Stomach (tissue), 8 donors: ENCODE measurements at regions not wholly inside any gene's neighbourhood (a gene's known extent, or its start where the extent isn't known, plus 50 kb on each side); places are given as distances from the start of the nearest gene placed in this dataset.

ENCODE experiments used
- DNase-seq, 2 donors: peaks; one replicate each; pipeline versions ENCODE4 v3.0.0 to v3.0.0-alpha.2; 2013 to 2019
- H3K27ac ChIP-seq, 5 donors: fragments of 200-600 bp in 4 of 5; sonication (generic) in 4 of 5; one replicate each; pipeline ENCODE4 v1.5.1; 2013 to 2019; ENCODE audit warnings: mild to moderate bottlenecking in 1 of 5, moderate library complexity in 1 of 5
- H3K27me3 ChIP-seq, 3 donors: fragments of 200-600 bp; sonication (generic); one replicate each; pipeline ENCODE4 v1.5.1; 2017 to 2019; ENCODE audit warnings: mixed run types in 1 of 3
- H3K36me3 ChIP-seq, 4 donors: fragments of 200-600 bp; sonication (generic); 1 replicate in 3 of 4; 2 replicates in 1 of 4; pipeline ENCODE4 v1.5.1; 2016 to 2019
- H3K4me1 ChIP-seq, 4 donors: fragments of 200-600 bp; sonication (generic); one replicate each; pipeline ENCODE4 v1.5.1; 2016 to 2019
- H3K4me3 ChIP-seq, 4 donors: fragments of 200-600 bp; sonication (generic) in 3 of 4; one replicate each; pipeline ENCODE4 v1.5.1; 2016 to 2019; ENCODE audit warnings: mild to moderate bottlenecking in 1 of 4
- H3K9me3 ChIP-seq, 4 donors: fragments of 200-600 bp; sonication (generic); one replicate each; pipeline ENCODE4 v1.5.1; 2016 to 2019
- CTCF ChIP-seq, 7 experiments: fragments of 450-650 bp in 4 of 7; fragments of 200-600 bp in 3 of 7; sonication (generic) in 3 of 7; IDR thresholded peaks; one replicate each; pipeline ENCODE4 v1.5.1; 2016 to 2019; ENCODE audit warnings: antibody characterized with exemption in 7 of 7, control low read depth in 2 of 7, mild to moderate bottlenecking in 1 of 7
- EP300 ChIP-seq: sonication (generic); formaldehyde crosslinking; IDR thresholded peaks from one replicate; pipeline ENCODE4 v1.6.1; 2017; ENCODE audit warnings: antibody characterized with exemption
- POLR2A ChIP-seq, 4 donors: fragments of 450-650 bp; IDR thresholded peaks; one replicate each; pipeline ENCODE4 v1.6.1; 2016; ENCODE audit warnings: antibody characterized with exemption in 4 of 4, control low read depth in 2 of 4, mild to moderate bottlenecking in 1 of 4, moderate library complexity in 1 of 4
- POLR2AphosphoS5 ChIP-seq, 3 donors: sonication (generic); formaldehyde crosslinking; IDR thresholded peaks; one replicate each; pipeline ENCODE4 v1.6.1; 2016; ENCODE audit warnings: antibody characterized with exemption in 3 of 3
- WGBS, 5 donors: extraction: QIAGEN DNeasy Blood & Tissue Kit in 3 of 5; methylation state at CpG; one replicate each; pipeline versions ENCODE4 v1.1.5 to v1.1.7; 2013 to 2018; 5-methylcytosine and 5-hydroxymethylcytosine counted together
- intact Hi-C: fragments of 100-400 bp; cut with DNase I; formaldehyde crosslinking; loops from one replicate; pipeline ENCODE4 v1.15.1; 2023; ENCODE audit warnings: low total_unique reads
- donor health status: healthy with polysubstance abuse.
- donor health status: Bipolar disorder and iron deficiency.
- donor health status: healthy.

DNA sequence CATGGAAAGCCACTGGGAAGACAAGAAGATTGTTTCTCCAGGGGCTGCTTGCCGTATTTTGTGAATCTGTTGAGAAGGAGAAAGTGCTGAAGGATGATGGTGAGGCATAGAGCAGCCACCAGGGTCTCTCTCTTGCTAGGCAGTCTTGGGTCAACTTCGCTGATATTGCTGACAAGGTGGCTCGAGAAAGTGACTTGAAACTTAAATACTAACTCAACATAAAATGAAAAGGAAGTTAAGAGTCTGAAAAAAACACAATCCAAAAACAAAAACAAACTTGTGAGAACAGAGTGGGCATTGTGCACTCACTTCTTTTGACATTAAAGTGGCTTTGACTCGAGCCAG lies 90.1 kb downstream of the CHST2 start:
- WGBS, 5 donors, result 53 to 68% (median 56%) methylated on average over 4 of the region's 4 CpGs
- intact Hi-C loops, result no loop called here
- Histone ChIP-seq H3K9me3 (peaks cover 0 to 8% (median 3%) of the 10 kb centered on the region in 4 donors), H3K36me3 (no peaks in the 10 kb centered on the region), H3K4me3 (no peak overlapping the region), H3K27ac (no peak overlapping the region), H3K27me3 (no peaks in the 10 kb centered on the region), H3K4me1 (no peaks in the 10 kb centered on the region)
- TF ChIP-seq POLR2A (IDR thresholded peaks at IDR 0.05) (no peak), EP300 (no peak), POLR2AphosphoS5 (IDR thresholded peaks at IDR 0.05) (no peak), CTCF (IDR thresholded peaks at IDR 0.05) (no peak)
- DNase-seq, result no peak

GRCh38 chr3:143210141-143210540 lies 90.6 kb downstream of the CHST2 start:
- H3K27me3 ChIP-seq, result no peaks in the 10 kb centered on the region
- H3K36me3 ChIP-seq, result no peaks in the 10 kb centered on the region
- WGBS, 5 donors, result 56 to 71% (median 62%) methylated on average over 2 of the region's 2 CpGs
- TF ChIP-seq CTCF (IDR thresholded peaks at IDR 0.05), result no peak
- no peak for TF ChIP-seq POLR2AphosphoS5 (IDR thresholded peaks at IDR 0.05)
- no peak for TF ChIP-seq POLR2A (IDR thresholded peaks at IDR 0.05)
- TF ChIP-seq EP300, result no peak
- intact Hi-C loops, result no loop called here
- peaks cover 0 to 6% (median 3%) of the 10 kb centered on the region in 4 donors for H3K9me3 ChIP-seq
- H3K27ac ChIP-seq, result no peak overlapping the region
- no peak overlapping the region for H3K4me3 ChIP-seq
- DNase-seq, result no peak
- H3K4me1 ChIP-seq, result no peaks in the 10 kb centered on the region

DNA sequence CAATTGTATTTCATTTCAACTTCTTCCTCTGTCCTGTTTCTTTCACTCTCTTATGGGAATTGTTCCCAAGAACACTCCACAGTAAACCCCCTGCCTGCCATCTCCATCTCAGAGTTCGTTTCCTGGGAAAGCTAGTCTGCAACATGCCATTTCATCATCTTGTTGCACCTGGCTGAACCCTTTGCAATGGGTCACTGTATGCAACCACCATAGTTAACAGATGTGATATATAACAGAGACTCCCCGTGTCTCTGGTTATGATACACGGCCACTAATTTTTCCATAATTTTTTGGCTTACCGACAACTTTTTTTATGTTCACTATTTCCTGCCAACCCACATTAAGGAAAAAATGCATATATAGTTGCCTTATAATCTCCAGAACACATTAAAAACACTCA lies 95.5 kb downstream of the CHST2 start:
- no peak overlapping the region for H3K27ac ChIP-seq
- no peak for TF ChIP-seq POLR2AphosphoS5 (IDR thresholded peaks at IDR 0.05)
- no peak for TF ChIP-seq EP300
- no peak for TF ChIP-seq CTCF (IDR thresholded peaks at IDR 0.05)
- no peak for TF ChIP-seq POLR2A (IDR thresholded peaks at IDR 0.05)
- DNase-seq, result no peak
- intact Hi-C loops, result no loop called here
- no peaks in the 10 kb centered on the region for H3K4me1 ChIP-seq
- no peaks in the 10 kb centered on the region for H3K27me3 ChIP-seq
- H3K9me3 ChIP-seq, result no peaks in the 10 kb centered on the region
- 78 to 91% (median 87%) methylated on average over 4 of the region's 4 CpGs for WGBS, 5 donors
- no peaks in the 10 kb centered on the region for H3K36me3 ChIP-seq
- H3K4me3 ChIP-seq, result no peak overlapping the region
